ENCODE measurements at regions not wholly inside any gene's neighbourhood (a gene's known extent, or its start where the extent isn't known, plus 50 kb on each side); places are given as distances from the start of the nearest gene placed in this dataset.

DNA sequence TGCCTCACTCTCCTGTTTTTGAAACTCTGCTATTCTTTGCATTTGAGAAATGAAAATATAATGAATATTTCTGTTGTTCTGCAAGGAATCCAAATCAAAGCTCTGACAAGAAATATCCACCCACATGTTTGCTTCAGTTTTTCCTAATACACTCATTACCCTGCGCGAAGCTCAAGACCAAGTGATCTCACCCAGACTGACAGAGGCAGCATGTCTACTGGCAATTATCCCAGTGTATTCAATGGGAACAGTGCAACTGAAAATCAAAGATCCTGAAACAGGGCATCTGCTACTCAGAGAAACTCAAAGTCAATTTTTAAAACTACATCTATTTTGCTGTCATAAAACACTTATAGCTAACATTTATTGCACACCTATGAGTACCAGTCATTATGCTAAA, 321.0 kb upstream of the LRRC7 start:
- DNase-seq (no peak), ATAC-seq (ENCODE audit: low FRiP score in 2 of 2) (peak in 1 of 2 donors; percentile 61)
- Histone ChIP-seq H3K4me1 (no peaks in the 10 kb centered on the region), H3K27me3 (no peaks in the 10 kb centered on the region), H3K4me3 (no peak overlapping the region), H3K9me3 (no peaks in the 10 kb centered on the region), H3K27ac (no peak overlapping the region), H3K36me3 (no peaks in the 10 kb centered on the region)
- TF ChIP-seq POLR2AphosphoS5 (IDR thresholded peaks at IDR 0.05) = no peak
- TF ChIP-seq POLR2A (IDR thresholded peaks at IDR 0.05) = no peak
- TF ChIP-seq, protein P1, sequence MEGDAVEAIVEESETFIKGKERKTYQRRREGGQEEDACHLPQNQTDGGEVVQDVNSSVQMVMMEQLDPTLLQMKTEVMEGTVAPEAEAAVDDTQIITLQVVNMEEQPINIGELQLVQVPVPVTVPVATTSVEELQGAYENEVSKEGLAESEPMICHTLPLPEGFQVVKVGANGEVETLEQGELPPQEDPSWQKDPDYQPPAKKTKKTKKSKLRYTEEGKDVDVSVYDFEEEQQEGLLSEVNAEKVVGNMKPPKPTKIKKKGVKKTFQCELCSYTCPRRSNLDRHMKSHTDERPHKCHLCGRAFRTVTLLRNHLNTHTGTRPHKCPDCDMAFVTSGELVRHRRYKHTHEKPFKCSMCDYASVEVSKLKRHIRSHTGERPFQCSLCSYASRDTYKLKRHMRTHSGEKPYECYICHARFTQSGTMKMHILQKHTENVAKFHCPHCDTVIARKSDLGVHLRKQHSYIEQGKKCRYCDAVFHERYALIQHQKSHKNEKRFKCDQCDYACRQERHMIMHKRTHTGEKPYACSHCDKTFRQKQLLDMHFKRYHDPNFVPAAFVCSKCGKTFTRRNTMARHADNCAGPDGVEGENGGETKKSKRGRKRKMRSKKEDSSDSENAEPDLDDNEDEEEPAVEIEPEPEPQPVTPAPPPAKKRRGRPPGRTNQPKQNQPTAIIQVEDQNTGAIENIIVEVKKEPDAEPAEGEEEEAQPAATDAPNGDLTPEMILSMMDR (IDR thresholded peaks at IDR 0.05) = no peak
- no peak for TF ChIP-seq EP300 (IDR thresholded peaks at IDR 0.05)
- WGBS, 2 donors = 80 to 90% methylated on average over 2 of the region's 2 CpGs

DNA sequence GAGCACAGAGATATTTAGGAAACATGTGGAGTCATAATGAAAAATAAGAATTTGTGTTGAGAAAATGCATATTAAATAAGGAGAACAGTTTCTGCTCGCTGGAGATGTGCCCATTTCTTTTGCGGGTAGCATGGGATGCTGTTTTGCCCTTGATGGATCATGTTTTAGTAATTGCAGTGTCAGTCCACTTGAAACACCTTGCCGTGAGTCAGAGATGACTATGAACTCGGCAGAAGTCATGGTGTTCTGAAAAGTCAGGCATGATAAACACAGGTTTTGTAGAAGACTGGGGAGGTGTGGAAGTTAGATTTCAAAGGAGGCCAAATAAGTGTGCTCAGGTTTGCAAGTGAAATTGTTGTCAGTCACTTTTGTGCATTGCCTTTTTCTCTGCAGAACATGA, 315.0 kb upstream of the LRRC7 start:
- 72 to 83% methylated on average over 4 of the region's 4 CpGs for WGBS, 2 donors
- no peaks in the 10 kb centered on the region for H3K9me3 ChIP-seq
- H3K4me3 ChIP-seq = no peak overlapping the region
- TF ChIP-seq POLR2A (IDR thresholded peaks at IDR 0.05) (no peak), EP300 (IDR thresholded peaks at IDR 0.05) (no peak), POLR2AphosphoS5 (IDR thresholded peaks at IDR 0.05) (no peak)
- TF ChIP-seq, protein P1 (IDR thresholded peaks at IDR 0.05) = no peak
- H3K36me3 ChIP-seq = no peaks in the 10 kb centered on the region
- no peaks in the 10 kb centered on the region for H3K4me1 ChIP-seq
- no peaks in the 10 kb centered on the region for H3K27me3 ChIP-seq
- DNase-seq = no peak
- no peak for ATAC-seq (ENCODE audit: low FRiP score in 2 of 2)
- no peak overlapping the region for H3K27ac ChIP-seq

DNA sequence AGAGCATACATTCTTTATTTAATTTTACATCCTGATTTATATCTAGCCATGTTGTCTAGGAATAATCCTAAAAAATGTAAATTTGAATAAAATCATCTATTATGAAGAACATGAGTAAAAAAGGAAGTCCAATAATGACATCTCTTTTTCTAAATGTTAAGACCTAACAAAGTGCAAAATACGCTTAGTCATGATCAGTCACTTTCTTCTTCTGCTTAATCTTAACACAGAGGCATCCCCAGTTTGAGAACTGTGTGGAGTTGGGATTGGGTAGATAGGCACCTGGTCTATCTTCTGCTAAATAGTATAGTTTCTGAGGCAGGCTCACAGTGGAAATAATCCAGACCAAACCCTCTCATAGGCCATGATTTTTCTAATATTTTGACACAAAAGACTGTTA, 311.7 kb upstream of the LRRC7 start:
- Histone ChIP-seq H3K36me3 (no peaks in the 10 kb centered on the region), H3K9me3 (no peaks in the 10 kb centered on the region), H3K4me1 (no peaks in the 10 kb centered on the region), H3K4me3 (no peak overlapping the region), H3K27ac (no peak overlapping the region), H3K27me3 (no peaks in the 10 kb centered on the region)
- 81 to 82% methylated on average over 1 of the region's 1 CpG for WGBS, 2 donors
- ATAC-seq (ENCODE audit: low FRiP score in 2 of 2) = no peak
- TF ChIP-seq POLR2AphosphoS5 (IDR thresholded peaks at IDR 0.05) (no peak), POLR2A (IDR thresholded peaks at IDR 0.05) (no peak), EP300 (IDR thresholded peaks at IDR 0.05) (no peak)
- TF ChIP-seq, protein P1 (IDR thresholded peaks at IDR 0.05) = no peak
- no peak for DNase-seq

DNA sequence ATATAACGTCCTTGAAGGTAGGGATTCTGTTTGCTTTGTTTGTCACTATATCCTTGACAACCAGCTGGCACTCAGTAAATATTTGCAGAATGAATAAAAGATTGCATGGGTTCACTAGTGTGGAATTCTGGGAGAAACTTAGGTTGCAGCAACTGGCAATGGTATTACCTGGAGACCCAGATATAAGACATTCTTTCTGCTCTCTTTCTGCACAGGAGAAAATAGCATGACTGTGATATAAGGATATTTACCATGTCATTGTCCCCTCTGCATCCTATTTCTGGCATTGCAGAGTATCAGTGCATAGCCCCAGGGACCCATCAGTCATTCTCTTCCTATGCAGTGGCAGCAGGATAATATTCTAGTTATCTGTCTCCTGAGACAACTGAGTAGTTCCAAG, 308.9 kb upstream of the LRRC7 start:
- ATAC-seq (ENCODE audit: low FRiP score in 2 of 2) (no peak), DNase-seq (no peak)
- Histone ChIP-seq H3K27me3 (no peaks in the 10 kb centered on the region), H3K36me3 (no peaks in the 10 kb centered on the region), H3K27ac (no peak overlapping the region), H3K4me1 (no peaks in the 10 kb centered on the region), H3K4me3 (no peak overlapping the region), H3K9me3 (no peaks in the 10 kb centered on the region)
- TF ChIP-seq EP300 (IDR thresholded peaks at IDR 0.05) (no peak), POLR2AphosphoS5 (IDR thresholded peaks at IDR 0.05) (no peak), POLR2A (IDR thresholded peaks at IDR 0.05) (no peak)
- WGBS, 2 donors = 32% methylated on average over 1 of the region's 1 CpG

DNA sequence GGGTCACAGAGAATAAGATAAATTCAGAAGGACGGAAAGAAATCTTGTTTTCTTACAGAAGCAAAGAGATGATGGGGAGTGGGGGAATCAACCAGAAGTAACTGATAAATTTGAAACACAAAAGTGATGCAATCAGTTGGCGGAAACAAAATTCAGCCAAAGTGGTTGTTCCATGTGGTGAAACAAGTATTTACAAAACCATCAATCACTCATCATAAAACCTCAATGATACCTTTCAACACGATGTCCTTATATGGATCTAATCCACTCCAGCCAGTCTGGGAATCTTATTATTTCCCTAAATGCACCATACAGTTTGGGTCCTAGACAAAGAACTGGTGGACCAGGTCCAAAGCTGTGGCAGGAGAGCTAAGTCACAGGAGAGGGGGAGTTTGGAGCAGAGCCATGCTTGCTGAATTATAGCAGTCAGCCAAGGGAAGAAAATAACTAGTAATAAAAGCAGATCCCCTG, 303.8 kb upstream of the LRRC7 start:
- TF ChIP-seq, protein P1 (IDR thresholded peaks at IDR 0.05) = no peak
- TF ChIP-seq EP300 (IDR thresholded peaks at IDR 0.05) = no peak
- no peak for TF ChIP-seq POLR2AphosphoS5 (IDR thresholded peaks at IDR 0.05)
- TF ChIP-seq POLR2A (IDR thresholded peaks at IDR 0.05) = no peak
- H3K27me3 ChIP-seq = no peaks in the 10 kb centered on the region
- no peaks in the 10 kb centered on the region for H3K9me3 ChIP-seq
- no peaks in the 10 kb centered on the region for H3K36me3 ChIP-seq
- no peak overlapping the region for H3K27ac ChIP-seq
- ATAC-seq (ENCODE audit: low FRiP score in 2 of 2) (peak in 1 of 2 donors; percentile 29), DNase-seq (no peak)
- 46 to 47% methylated on average over 3 of the region's 3 CpGs for WGBS, 2 donors
- no peak overlapping the region for H3K4me3 ChIP-seq
- H3K4me1 ChIP-seq = no peaks in the 10 kb centered on the region
